Lower leg skin (tissue), 4 donors: ENCODE measurements at regions not wholly inside any gene's neighbourhood (a gene's known extent, or its start where the extent isn't known, plus 50 kb on each side); places are given as distances from the start of the nearest gene placed in this dataset.

Experiments
- DNase-seq, 2 donors: peaks; one replicate each; pipeline ENCODE4 v3.0.0-alpha.2; 2019; ENCODE audit warnings: low spot score in 2 of 2
- H3K4me3 ChIP-seq: fragments of 200-600 bp; sonication (generic); 2 replicates; pipeline ENCODE4 v1.5.1; 2017; ENCODE audit warnings: mild to moderate bottlenecking, low read depth; ENCODE audit not compliant: poor library complexity, severe bottlenecking
- POLR2A ChIP-seq, 2 donors: fragments of 450-650 bp; IDR thresholded peaks; one replicate each; pipeline ENCODE4 v1.6.1; 2016 to 2017; ENCODE audit warnings: antibody characterized with exemption in 2 of 2, mild to moderate bottlenecking in 1 of 2, moderate library complexity in 1 of 2
- WGBS, 2 donors: methylation state at CpG; one replicate each; pipeline ENCODE4 v1.1.5; 2018; 5-methylcytosine and 5-hydroxymethylcytosine counted together
- intact Hi-C: fragments of 100-400 bp; cut with DNase I; formaldehyde crosslinking; loops from one replicate; pipeline ENCODE4 v1.15.0; 2023; ENCODE audit warnings: low total_unique reads
- TF ChIP-seq, protein P1 (sequence below), 3 donors: fragments of 450-650 bp; IDR thresholded peaks; one replicate each; pipeline ENCODE4 v1.5.1; 2016; ENCODE audit warnings: antibody characterized with exemption in 3 of 3, mild to moderate bottlenecking in 3 of 3, moderate library complexity in 2 of 3

GRCh38 chr15:87604857-87605446 is 651.6 kb downstream of the NTRK3 start:
- no peak overlapping the region for H3K4me3 ChIP-seq
- TF ChIP-seq POLR2A (IDR thresholded peaks at IDR 0.05), result no peak
- TF ChIP-seq, protein P1, sequence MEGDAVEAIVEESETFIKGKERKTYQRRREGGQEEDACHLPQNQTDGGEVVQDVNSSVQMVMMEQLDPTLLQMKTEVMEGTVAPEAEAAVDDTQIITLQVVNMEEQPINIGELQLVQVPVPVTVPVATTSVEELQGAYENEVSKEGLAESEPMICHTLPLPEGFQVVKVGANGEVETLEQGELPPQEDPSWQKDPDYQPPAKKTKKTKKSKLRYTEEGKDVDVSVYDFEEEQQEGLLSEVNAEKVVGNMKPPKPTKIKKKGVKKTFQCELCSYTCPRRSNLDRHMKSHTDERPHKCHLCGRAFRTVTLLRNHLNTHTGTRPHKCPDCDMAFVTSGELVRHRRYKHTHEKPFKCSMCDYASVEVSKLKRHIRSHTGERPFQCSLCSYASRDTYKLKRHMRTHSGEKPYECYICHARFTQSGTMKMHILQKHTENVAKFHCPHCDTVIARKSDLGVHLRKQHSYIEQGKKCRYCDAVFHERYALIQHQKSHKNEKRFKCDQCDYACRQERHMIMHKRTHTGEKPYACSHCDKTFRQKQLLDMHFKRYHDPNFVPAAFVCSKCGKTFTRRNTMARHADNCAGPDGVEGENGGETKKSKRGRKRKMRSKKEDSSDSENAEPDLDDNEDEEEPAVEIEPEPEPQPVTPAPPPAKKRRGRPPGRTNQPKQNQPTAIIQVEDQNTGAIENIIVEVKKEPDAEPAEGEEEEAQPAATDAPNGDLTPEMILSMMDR (IDR thresholded peaks at IDR 0.05), result no peak
- DNase-seq, result no peak
- intact Hi-C loops, result loop anchor here (10.0 kb wide), 1 partner anchor 60 kb away; no protein-coding TSS in a partner anchor
- 30% methylated on average over 6 of the region's 6 CpGs for WGBS, 2 donors

- 64 to 76% methylated on average over 1 of the region's 1 CpG for WGBS, 2 donors
- DNase-seq, result no peak
- intact Hi-C loops, result loop anchor here (10.0 kb wide), 1 partner anchor 58 kb away; no protein-coding TSS in a partner anchor
- no peak overlapping the region for H3K4me3 ChIP-seq
- TF ChIP-seq, protein P1 (IDR thresholded peaks at IDR 0.05), result no peak
- no peak for TF ChIP-seq POLR2A (IDR thresholded peaks at IDR 0.05)
Observed at GRCh38 chr15:87602371-87602770, 654.2 kb downstream of the NTRK3 start.

DNA sequence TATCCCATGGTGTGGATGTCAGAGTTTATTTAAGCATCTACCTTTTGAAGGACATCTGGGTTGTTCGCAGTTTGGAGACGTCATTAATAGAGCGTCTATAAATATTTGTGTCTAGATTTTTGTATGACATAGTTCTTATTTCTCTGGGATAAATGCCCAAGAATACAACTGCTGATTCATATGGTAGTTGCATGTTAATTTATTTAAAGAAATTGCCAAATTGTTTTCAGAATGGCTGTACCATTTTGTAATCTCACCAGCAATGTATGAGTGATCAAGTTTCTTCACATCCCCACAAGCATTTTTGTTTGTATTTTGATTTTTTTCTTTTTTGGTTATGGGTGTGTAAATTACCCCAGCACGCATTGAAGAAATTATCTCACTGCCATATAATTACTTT is 656.9 kb downstream of the NTRK3 start:
- TF ChIP-seq, protein P1 (IDR thresholded peaks at IDR 0.05), result no peak
- TF ChIP-seq POLR2A (IDR thresholded peaks at IDR 0.05), result no peak
- H3K4me3 ChIP-seq, result no peak overlapping the region
- no peak for DNase-seq
- 74 to 88% methylated on average over 4 of the region's 4 CpGs for WGBS, 2 donors
- intact Hi-C loops, result loop anchor here (10.0 kb wide), 1 partner anchor 55 kb away; no protein-coding TSS in a partner anchor

- TF ChIP-seq POLR2A (IDR thresholded peaks at IDR 0.05), result no peak
- TF ChIP-seq, protein P1 (IDR thresholded peaks at IDR 0.05), result no peak
- H3K4me3 ChIP-seq, result no peak overlapping the region
- intact Hi-C loops, result no loop called here
- no peak for DNase-seq
- WGBS, 2 donors, result 55 to 83% methylated on average over 2 of the region's 2 CpGs
Observed at GRCh38 chr15:87597346-87598052, 659.0 kb downstream of the NTRK3 start.

- WGBS, 2 donors, result 77 to 86% methylated on average over 2 of the region's 2 CpGs
- intact Hi-C loops, result no loop called here
- DNase-seq, result no peak
- TF ChIP-seq POLR2A (IDR thresholded peaks at IDR 0.05), result no peak
- TF ChIP-seq, protein P1 (IDR thresholded peaks at IDR 0.05), result no peak
- no peak overlapping the region for H3K4me3 ChIP-seq
Observed at GRCh38 chr15:87591582-87591981, 665.0 kb downstream of the NTRK3 start.
